NT2/D1 (cell line): ENCODE measurements at regions not wholly inside any gene's neighbourhood (a gene's known extent, or its start where the extent isn't known, plus 50 kb on each side); places are given as distances from the start of the nearest gene placed in this dataset.

Source experiments
- YY1 ChIP-seq: IDR thresholded peaks from 2 replicates; pipeline ENCODE4 v1.6.1; 2011; ENCODE audit not compliant: insufficient read length, insufficient read depth
- ZNF274 ChIP-seq: IDR thresholded peaks from 2 replicates; pipeline ENCODE4 v1.6.1; 2011; ENCODE audit warnings: mild to moderate bottlenecking, low read depth, low read length

DNA sequence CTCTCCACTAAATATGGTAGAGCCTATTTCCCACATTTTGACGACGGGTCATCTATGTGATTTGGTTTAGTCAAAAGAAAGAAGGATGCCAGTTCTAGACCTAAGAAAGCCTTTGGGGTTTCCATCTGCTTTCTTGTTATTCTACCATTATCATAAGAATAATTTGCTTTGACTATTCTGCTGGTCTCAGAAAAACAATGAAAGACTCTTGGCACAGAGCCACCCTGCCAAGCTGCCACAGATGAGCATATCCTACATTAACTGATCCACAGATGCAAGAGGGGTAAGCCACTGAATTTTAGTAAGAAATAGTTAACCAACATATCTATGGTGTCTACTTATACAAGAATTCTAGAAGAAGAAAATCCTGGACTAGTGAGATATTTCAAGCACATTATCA, 158.6 kb upstream of the MAGI2 start:
- TF ChIP-seq YY1 (no peak), ZNF274 (no peak)
